ENCODE measurements at regions not wholly inside any gene's neighbourhood (a gene's known extent, or its start where the extent isn't known, plus 50 kb on each side); places are given as distances from the start of the nearest gene placed in this dataset.

DNA sequence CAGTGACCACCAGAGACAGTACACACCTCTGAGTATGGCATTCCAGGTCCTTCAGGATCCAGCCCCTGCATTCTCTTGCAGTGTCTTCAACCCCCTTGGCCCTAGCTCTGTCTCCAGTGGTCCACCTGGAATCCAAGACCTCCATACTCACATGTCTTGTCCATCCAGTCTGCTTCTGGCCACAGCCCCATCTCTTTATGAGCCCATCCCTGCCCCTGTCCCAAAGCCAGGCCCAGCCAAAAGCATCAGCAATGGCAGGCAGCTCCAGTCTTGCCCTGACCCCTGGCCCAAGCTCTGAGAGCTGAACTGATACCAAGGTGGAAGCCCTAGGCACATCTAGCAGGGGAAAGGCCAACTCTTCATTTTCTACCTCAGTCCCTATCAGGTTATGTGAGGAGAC is 119.6 kb upstream of the PTPRT start:
- Histone ChIP-seq H3K36me3 (replicated peaks in 1 of 2) (no peaks in the 10 kb centered on the region), H3K4me3 (no peak overlapping the region), H3K9me3 (replicated peaks in 1 of 3) (no peaks in the 10 kb centered on the region), H3K27ac (no peak overlapping the region), H3K4me1 (replicated peaks in 1 of 2) (no peaks in the 10 kb centered on the region), H3K27me3 (peaks cover 3% of the 10 kb centered on the region)
- TF ChIP-seq, protein P1, sequence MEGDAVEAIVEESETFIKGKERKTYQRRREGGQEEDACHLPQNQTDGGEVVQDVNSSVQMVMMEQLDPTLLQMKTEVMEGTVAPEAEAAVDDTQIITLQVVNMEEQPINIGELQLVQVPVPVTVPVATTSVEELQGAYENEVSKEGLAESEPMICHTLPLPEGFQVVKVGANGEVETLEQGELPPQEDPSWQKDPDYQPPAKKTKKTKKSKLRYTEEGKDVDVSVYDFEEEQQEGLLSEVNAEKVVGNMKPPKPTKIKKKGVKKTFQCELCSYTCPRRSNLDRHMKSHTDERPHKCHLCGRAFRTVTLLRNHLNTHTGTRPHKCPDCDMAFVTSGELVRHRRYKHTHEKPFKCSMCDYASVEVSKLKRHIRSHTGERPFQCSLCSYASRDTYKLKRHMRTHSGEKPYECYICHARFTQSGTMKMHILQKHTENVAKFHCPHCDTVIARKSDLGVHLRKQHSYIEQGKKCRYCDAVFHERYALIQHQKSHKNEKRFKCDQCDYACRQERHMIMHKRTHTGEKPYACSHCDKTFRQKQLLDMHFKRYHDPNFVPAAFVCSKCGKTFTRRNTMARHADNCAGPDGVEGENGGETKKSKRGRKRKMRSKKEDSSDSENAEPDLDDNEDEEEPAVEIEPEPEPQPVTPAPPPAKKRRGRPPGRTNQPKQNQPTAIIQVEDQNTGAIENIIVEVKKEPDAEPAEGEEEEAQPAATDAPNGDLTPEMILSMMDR (IDR thresholded peaks at IDR 0.05) = no peak
- TF ChIP-seq POLR2A (IDR thresholded peaks at IDR 0.05) = no peak
- intact Hi-C loops (cut with DNase I) = no loop called here
- DNase-seq = no peak

DNA sequence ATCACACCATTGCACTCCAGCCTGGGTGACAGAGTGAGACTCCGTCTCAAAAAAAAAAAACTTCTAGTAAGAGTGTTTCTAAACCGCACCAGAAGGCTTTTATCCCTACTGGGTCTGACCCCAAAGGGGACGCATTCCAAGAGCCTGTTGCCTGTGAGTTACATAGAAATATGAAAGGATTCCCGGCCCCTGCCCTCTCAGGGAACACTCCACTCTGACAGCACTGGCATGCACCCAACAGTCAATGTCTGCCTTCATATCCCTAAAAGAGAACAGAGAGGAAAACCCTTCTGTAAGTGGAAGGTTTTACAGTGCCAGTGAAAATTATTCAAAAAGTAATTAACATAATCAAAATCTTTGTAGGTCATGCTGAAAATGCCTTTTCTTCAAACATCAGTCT is 117.1 kb upstream of the PTPRT start:
- intact Hi-C loops (cut with DNase I) = no loop called here
- no peak overlapping the region for H3K4me3 ChIP-seq
- H3K9me3 ChIP-seq (replicated peaks in 1 of 3) = no peaks in the 10 kb centered on the region
- H3K27me3 ChIP-seq = no peaks in the 10 kb centered on the region
- H3K27ac ChIP-seq = no peak overlapping the region
- TF ChIP-seq, protein P1 (IDR thresholded peaks at IDR 0.05) = no peak
- no peak for TF ChIP-seq POLR2A (IDR thresholded peaks at IDR 0.05)
- no peaks in the 10 kb centered on the region for H3K4me1 ChIP-seq (replicated peaks in 1 of 2)
- no peak for DNase-seq
- 66 to 69% (median 67%) methylated on average over 4 of the region's 4 CpGs for WGBS, 4 donors
- H3K36me3 ChIP-seq (replicated peaks in 1 of 2) = no peaks in the 10 kb centered on the region

DNA sequence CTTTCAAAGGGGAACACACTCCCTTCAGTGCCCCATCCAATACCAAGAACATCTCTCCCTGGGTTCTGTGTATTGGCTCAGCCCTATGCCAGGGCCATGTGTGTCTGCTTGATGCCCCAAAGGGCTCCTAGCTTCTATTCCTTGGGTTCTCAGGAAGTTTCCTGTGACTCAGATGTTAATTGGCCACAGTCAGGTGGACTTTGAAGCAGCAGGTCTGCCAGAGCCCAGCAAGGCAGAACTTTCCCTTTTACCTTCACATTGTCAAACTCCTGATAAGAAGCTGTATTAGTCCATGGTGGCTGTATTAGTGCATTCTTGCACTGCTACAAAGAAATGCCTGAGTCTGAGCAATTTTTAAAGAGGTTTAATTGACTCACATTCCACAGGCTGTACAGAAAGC is 116.0 kb upstream of the PTPRT start:
- DNase-seq = no peak
- H3K9me3 ChIP-seq (replicated peaks in 1 of 3) = no peaks in the 10 kb centered on the region
- TF ChIP-seq POLR2A (IDR thresholded peaks at IDR 0.05) = no peak
- TF ChIP-seq, protein P1 (IDR thresholded peaks at IDR 0.05) = no peak
- H3K27me3 ChIP-seq = no peaks in the 10 kb centered on the region
- no peaks in the 10 kb centered on the region for H3K4me1 ChIP-seq (replicated peaks in 1 of 2)
- H3K4me3 ChIP-seq = no peak overlapping the region
- H3K27ac ChIP-seq = no peak overlapping the region
- H3K36me3 ChIP-seq (replicated peaks in 1 of 2) = no peaks in the 10 kb centered on the region
- intact Hi-C loops (cut with DNase I) = no loop called here

DNA sequence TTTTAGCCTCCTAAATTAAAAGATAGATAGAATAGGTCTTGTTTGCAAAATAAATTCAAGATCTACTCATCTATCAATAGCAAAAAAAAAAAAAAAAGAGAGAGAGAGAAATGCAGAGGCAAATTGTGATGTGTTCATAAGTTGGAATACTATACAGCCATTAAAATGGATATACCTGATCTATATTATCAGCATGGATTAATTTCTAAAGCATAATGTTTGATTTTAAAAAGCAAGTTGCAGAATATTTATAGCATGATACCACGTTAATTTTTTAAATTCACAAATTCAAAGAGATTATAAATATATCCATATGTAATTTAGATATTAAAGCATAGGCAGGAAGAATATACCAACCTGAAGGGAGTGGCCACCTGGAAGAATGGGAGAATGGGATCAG is 114.9 kb upstream of the PTPRT start:
- WGBS, 4 donors = 80 to 87% (median 83%) methylated on average over 1 of the region's 1 CpG
- Histone ChIP-seq H3K9me3 (replicated peaks in 1 of 3) (no peaks in the 10 kb centered on the region), H3K36me3 (replicated peaks in 1 of 2) (no peaks in the 10 kb centered on the region), H3K4me3 (no peak overlapping the region), H3K27ac (no peak overlapping the region), H3K27me3 (no peaks in the 10 kb centered on the region), H3K4me1 (replicated peaks in 1 of 2) (no peaks in the 10 kb centered on the region)
- no peak for DNase-seq
- intact Hi-C loops (cut with DNase I) = no loop called here
- TF ChIP-seq, protein P1 (IDR thresholded peaks at IDR 0.05) = no peak
- no peak for TF ChIP-seq POLR2A (IDR thresholded peaks at IDR 0.05)

All from adrenal gland (tissue), 9 donors.